Liver (tissue), 8 donors: ENCODE measurements at regions not wholly inside any gene's neighbourhood (a gene's known extent, or its start where the extent isn't known, plus 50 kb on each side); places are given as distances from the start of the nearest gene placed in this dataset.

ENCODE experiments used
- DNase-seq: peaks from one replicate; pipeline ENCODE4 v3.0.0-alpha.2; 2017; ENCODE audit warnings: low spot score
- H3K27ac ChIP-seq, 2 donors: one replicate each; pipeline ENCODE4 v1.7.0; 2013; ENCODE audit warnings: inconsistent platforms in 2 of 2, low read length in 2 of 2, control low read depth in 1 of 2, low read depth in 1 of 2, mild to moderate bottlenecking in 1 of 2
- H3K27me3 ChIP-seq, 4 donors: one replicate each; pipeline versions ENCODE4 v1.6.1 to v1.7.0; 2013; ENCODE audit warnings: low read length in 3 of 4, inconsistent platforms in 1 of 4, mild to moderate bottlenecking in 1 of 4, moderate library complexity in 1 of 4; ENCODE audit not compliant: control insufficient read depth in 4 of 4, insufficient read depth in 4 of 4
- H3K36me3 ChIP-seq, 4 donors: one replicate each; pipeline versions ENCODE4 v1.6.1 to v1.7.0; 2013; ENCODE audit warnings: low read length in 3 of 4, mild to moderate bottlenecking in 3 of 4, low read depth in 1 of 4, moderate library complexity in 1 of 4; ENCODE audit not compliant: control insufficient read depth in 4 of 4, insufficient read depth in 3 of 4
- H3K4me1 ChIP-seq, 4 donors: one replicate each; pipeline versions ENCODE4 v1.6.1 to v1.7.0; 2013; ENCODE audit warnings: low read length in 3 of 4, mild to moderate bottlenecking in 3 of 4, moderate library complexity in 1 of 4; ENCODE audit not compliant: control insufficient read depth in 4 of 4, insufficient read depth in 4 of 4
- H3K4me3 ChIP-seq, 3 donors: one replicate each; pipeline versions ENCODE4 v1.6.1 to v1.7.0; 2013; ENCODE audit warnings: low read length in 3 of 3, control low read depth in 1 of 3, low read depth in 1 of 3, mild to moderate bottlenecking in 1 of 3
- H3K9ac ChIP-seq, 2 donors: one replicate each; pipeline ENCODE4 v1.7.0; 2013; ENCODE audit warnings: low read length in 2 of 2, mild to moderate bottlenecking in 2 of 2, moderate library complexity in 2 of 2, control low read depth in 1 of 2, low read depth in 1 of 2
- H3K9me3 ChIP-seq, 4 donors: one replicate each; pipeline versions ENCODE4 v1.6.1 to v1.7.0; 2013; ENCODE audit warnings: low read length in 3 of 4; ENCODE audit not compliant: control insufficient read depth in 4 of 4
- ATF3 ChIP-seq: IDR thresholded peaks from 2 replicates; pipeline ENCODE4 v1.6.1; 2016; ENCODE audit warnings: antibody characterized with exemption
- CTCF ChIP-seq: fragments of 150-350 bp; IDR thresholded peaks from 2 replicates; pipeline ENCODE4 v1.5.1; 2017; ENCODE audit warnings: improper control_type of control experiment, low read depth, low read length; ENCODE audit not compliant: missing input control
- EGR1 ChIP-seq, 2 donors: IDR thresholded peaks; 2 replicates each; pipeline ENCODE4 v1.6.1; 2016 to 2018; ENCODE audit warnings: antibody characterized with exemption in 2 of 2, low read depth in 2 of 2
- FOXA1 ChIP-seq: IDR thresholded peaks from 2 replicates; pipeline ENCODE4 v1.6.1; 2016; ENCODE audit warnings: antibody characterized with exemption
- FOXA2 ChIP-seq: IDR thresholded peaks from 2 replicates; pipeline ENCODE4 v1.6.1; 2016; ENCODE audit warnings: antibody characterized with exemption
- GABPA ChIP-seq, 2 donors: IDR thresholded peaks in 1 of 2; conservative IDR thresholded peaks in 1 of 2; 2 replicates each; pipeline ENCODE4 v1.6.1; 2016; ENCODE audit warnings: antibody characterized with exemption in 2 of 2, mild to moderate bottlenecking in 1 of 2, moderate library complexity in 1 of 2
- HNF4A ChIP-seq, 2 donors: conservative IDR thresholded peaks; 2 replicates each; pipeline ENCODE4 v1.6.1; 2016; ENCODE audit warnings: antibody characterized with exemption in 2 of 2, mild to moderate bottlenecking in 2 of 2
- HNF4G ChIP-seq: IDR thresholded peaks from 2 replicates; pipeline ENCODE4 v1.6.1; 2016; ENCODE audit warnings: antibody characterized with exemption
- JUND ChIP-seq, 2 donors: IDR thresholded peaks; 2 replicates each; pipeline ENCODE4 v1.6.1; 2016; ENCODE audit warnings: antibody characterized with exemption in 2 of 2
- NR2F2 ChIP-seq: IDR thresholded peaks from 2 replicates; pipeline ENCODE4 v1.6.1; 2016; ENCODE audit warnings: antibody characterized with exemption
- RAD21 ChIP-seq, 2 donors: IDR thresholded peaks; 2 replicates each; pipeline ENCODE4 v1.6.1; 2016; ENCODE audit warnings: antibody characterized with exemption in 2 of 2, mild to moderate bottlenecking in 2 of 2
- RXRA ChIP-seq, 2 donors: IDR thresholded peaks; 2 replicates each; pipeline ENCODE4 v1.6.1; 2017 to 2018; ENCODE audit warnings: antibody characterized with exemption in 2 of 2, mild to moderate bottlenecking in 1 of 2
- SP1 ChIP-seq: IDR thresholded peaks from 2 replicates; pipeline ENCODE4 v1.6.1; 2018; ENCODE audit warnings: antibody characterized with exemption, mild to moderate bottlenecking
- TAF1 ChIP-seq: conservative IDR thresholded peaks from 2 replicates; pipeline ENCODE4 v1.6.1; 2016; ENCODE audit warnings: antibody characterized with exemption, mild to moderate bottlenecking
- YY1 ChIP-seq: IDR thresholded peaks from 2 replicates; pipeline ENCODE4 v1.6.1; 2016; ENCODE audit warnings: antibody characterized with exemption, mild to moderate bottlenecking
- ZBTB33 ChIP-seq: IDR thresholded peaks from 2 replicates; pipeline ENCODE4 v1.6.1; 2016; ENCODE audit warnings: antibody characterized with exemption
- WGBS: extraction: QIAGEN DNeasy Blood & Tissue Kit; methylation state at CpG from one replicate; pipeline ENCODE4 v1.1.7; 2013; 5-methylcytosine and 5-hydroxymethylcytosine counted together
- TF ChIP-seq, protein P1 (sequence below): IDR thresholded peaks from 2 replicates; pipeline ENCODE4 v1.6.1; 2016; ENCODE audit warnings: antibody characterized with exemption
- TF ChIP-seq, protein P2 (sequence below): IDR thresholded peaks from 2 replicates; pipeline ENCODE4 v1.6.1; 2016; ENCODE audit warnings: antibody characterized with exemption, mild to moderate bottlenecking
- donor health status: healthy.
- donor health status: healthy.
- donor health status: healthy.
- donor health status: healthy.
- donor health status: healthy.

DNA sequence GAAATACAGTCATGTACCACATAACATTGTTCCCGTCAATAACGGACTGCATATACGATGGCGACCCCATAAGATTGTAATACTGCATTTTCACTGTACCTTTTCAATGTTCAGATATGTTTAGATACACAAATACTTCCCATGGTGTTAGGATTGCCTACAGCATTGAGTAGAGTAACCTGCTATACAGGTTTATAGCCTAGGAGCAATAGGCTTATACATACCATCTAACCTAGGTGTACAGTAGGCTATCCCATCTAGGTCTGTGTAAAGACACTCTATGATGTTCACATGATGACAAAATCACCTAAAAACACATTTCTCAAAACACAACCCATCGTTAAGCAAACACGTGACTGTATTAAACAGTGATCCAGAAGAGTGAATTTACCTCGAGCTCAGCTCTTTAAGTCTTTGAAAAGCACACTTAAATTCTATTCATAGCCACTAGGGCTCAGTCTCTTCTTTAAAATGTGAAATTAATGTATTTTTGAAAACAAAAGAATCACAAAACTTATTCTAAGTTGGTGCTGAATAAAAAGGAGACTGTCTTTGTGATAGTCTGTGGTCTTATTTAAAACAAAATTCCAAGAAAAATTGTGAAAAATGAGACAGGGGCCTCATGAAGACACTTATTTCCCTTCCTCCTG is 239.1 kb upstream of the ARID2 start:
- H3K27ac ChIP-seq = no peak overlapping the region
- no peak for TF ChIP-seq FOXA2
- TF ChIP-seq HNF4G = no peak
- no peak for TF ChIP-seq RXRA (IDR thresholded peaks at IDR 0.05)
- TF ChIP-seq ZBTB33 = no peak
- TF ChIP-seq, protein P1, sequence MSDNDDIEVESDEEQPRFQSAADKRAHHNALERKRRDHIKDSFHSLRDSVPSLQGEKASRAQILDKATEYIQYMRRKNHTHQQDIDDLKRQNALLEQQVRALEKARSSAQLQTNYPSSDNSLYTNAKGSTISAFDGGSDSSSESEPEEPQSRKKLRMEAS = no peak
- TF ChIP-seq TAF1 = no peak
- TF ChIP-seq ATF3 = no peak
- TF ChIP-seq HNF4A (conservative IDR thresholded peaks at IDR 0.05) = no peak
- no peak for TF ChIP-seq CTCF
- no peak for TF ChIP-seq GABPA (IDR thresholded peaks at IDR 0.05 in 1 of 2, conservative IDR thresholded peaks at IDR 0.05 in 1 of 2)
- TF ChIP-seq SP1 = no peak
- no peak for TF ChIP-seq EGR1 (IDR thresholded peaks at IDR 0.05; ENCODE audit: low read depth in 2 of 2)
- no peak for TF ChIP-seq YY1
- TF ChIP-seq, protein P2, sequence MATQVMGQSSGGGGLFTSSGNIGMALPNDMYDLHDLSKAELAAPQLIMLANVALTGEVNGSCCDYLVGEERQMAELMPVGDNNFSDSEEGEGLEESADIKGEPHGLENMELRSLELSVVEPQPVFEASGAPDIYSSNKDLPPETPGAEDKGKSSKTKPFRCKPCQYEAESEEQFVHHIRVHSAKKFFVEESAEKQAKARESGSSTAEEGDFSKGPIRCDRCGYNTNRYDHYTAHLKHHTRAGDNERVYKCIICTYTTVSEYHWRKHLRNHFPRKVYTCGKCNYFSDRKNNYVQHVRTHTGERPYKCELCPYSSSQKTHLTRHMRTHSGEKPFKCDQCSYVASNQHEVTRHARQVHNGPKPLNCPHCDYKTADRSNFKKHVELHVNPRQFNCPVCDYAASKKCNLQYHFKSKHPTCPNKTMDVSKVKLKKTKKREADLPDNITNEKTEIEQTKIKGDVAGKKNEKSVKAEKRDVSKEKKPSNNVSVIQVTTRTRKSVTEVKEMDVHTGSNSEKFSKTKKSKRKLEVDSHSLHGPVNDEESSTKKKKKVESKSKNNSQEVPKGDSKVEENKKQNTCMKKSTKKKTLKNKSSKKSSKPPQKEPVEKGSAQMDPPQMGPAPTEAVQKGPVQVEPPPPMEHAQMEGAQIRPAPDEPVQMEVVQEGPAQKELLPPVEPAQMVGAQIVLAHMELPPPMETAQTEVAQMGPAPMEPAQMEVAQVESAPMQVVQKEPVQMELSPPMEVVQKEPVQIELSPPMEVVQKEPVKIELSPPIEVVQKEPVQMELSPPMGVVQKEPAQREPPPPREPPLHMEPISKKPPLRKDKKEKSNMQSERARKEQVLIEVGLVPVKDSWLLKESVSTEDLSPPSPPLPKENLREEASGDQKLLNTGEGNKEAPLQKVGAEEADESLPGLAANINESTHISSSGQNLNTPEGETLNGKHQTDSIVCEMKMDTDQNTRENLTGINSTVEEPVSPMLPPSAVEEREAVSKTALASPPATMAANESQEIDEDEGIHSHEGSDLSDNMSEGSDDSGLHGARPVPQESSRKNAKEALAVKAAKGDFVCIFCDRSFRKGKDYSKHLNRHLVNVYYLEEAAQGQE = no peak
- TF ChIP-seq NR2F2 = no peak
- TF ChIP-seq FOXA1 = no peak
- TF ChIP-seq RAD21 (IDR thresholded peaks at IDR 0.05) = no peak
- TF ChIP-seq JUND (IDR thresholded peaks at IDR 0.05) = no peak
- WGBS = 93% methylated on average over 7 of the region's 7 CpGs
- no peaks in the 10 kb centered on the region for H3K27me3 ChIP-seq
- no peaks in the 10 kb centered on the region for H3K36me3 ChIP-seq
- H3K9ac ChIP-seq = no peak overlapping the region
- H3K9me3 ChIP-seq = no peaks in the 10 kb centered on the region
- no peak overlapping the region for H3K4me3 ChIP-seq
- DNase-seq = no peak
- H3K4me1 ChIP-seq = no peaks in the 10 kb centered on the region
